ENCODE measurements at regions not wholly inside any gene's neighbourhood (a gene's known extent, or its start where the extent isn't known, plus 50 kb on each side); places are given as distances from the start of the nearest gene placed in this dataset.

GRCh38 chr2:15750433-15750814 is 158.8 kb downstream of the DDX1 start:
- Histone ChIP-seq H3K4me3 (no peak overlapping the region), H3K27me3 (no peaks in the 10 kb centered on the region), H3K36me3 (no peaks in the 10 kb centered on the region), H3K27ac (peak overlapping the region in 1 of 2 donors; percentile 10), H3K4me1 (no peaks in the 10 kb centered on the region), H3K9me3 (no peaks in the 10 kb centered on the region)
- TF ChIP-seq POLR2A (IDR thresholded peaks at IDR 0.05) (no peak), CTCF (IDR thresholded peaks at IDR 0.05) (no peak)
- no peak for DNase-seq
- intact Hi-C loops (cut with DNase I; ENCODE audit: low total_unique reads): no loop called here

GRCh38 chr2:15750822-15751329 is 159.2 kb downstream of the DDX1 start:
- Histone ChIP-seq H3K36me3 (no peaks in the 10 kb centered on the region), H3K4me3 (no peak overlapping the region), H3K9me3 (no peaks in the 10 kb centered on the region), H3K27ac (no peak overlapping the region), H3K27me3 (no peaks in the 10 kb centered on the region), H3K4me1 (no peaks in the 10 kb centered on the region)
- TF ChIP-seq POLR2A (IDR thresholded peaks at IDR 0.05) (no peak), CTCF (IDR thresholded peaks at IDR 0.05) (no peak)
- DNase-seq: no peak
- intact Hi-C loops (cut with DNase I; ENCODE audit: low total_unique reads): no loop called here

- intact Hi-C loops (cut with DNase I; ENCODE audit: low total_unique reads): no loop called here
- H3K27ac ChIP-seq: no peak overlapping the region
- TF ChIP-seq CTCF (IDR thresholded peaks at IDR 0.05) (no peak), POLR2A (IDR thresholded peaks at IDR 0.05) (no peak)
- H3K4me1 ChIP-seq: no peaks in the 10 kb centered on the region
- H3K4me3 ChIP-seq: no peak overlapping the region
- DNase-seq: no peak
- no peaks in the 10 kb centered on the region for H3K9me3 ChIP-seq
- no peaks in the 10 kb centered on the region for H3K36me3 ChIP-seq
- H3K27me3 ChIP-seq: no peaks in the 10 kb centered on the region
Observed at GRCh38 chr2:15751477-15751876, 159.8 kb downstream of the DDX1 start.

GRCh38 chr2:15752552-15753232 is 161.0 kb downstream of the DDX1 start:
- H3K36me3 ChIP-seq: no peaks in the 10 kb centered on the region
- H3K4me3 ChIP-seq: no peak overlapping the region
- H3K4me1 ChIP-seq: no peaks in the 10 kb centered on the region
- H3K27ac ChIP-seq: no peak overlapping the region
- TF ChIP-seq CTCF (IDR thresholded peaks at IDR 0.05) (no peak), POLR2A (IDR thresholded peaks at IDR 0.05) (no peak)
- H3K9me3 ChIP-seq: no peaks in the 10 kb centered on the region
- no peaks in the 10 kb centered on the region for H3K27me3 ChIP-seq
- no peak for DNase-seq
- intact Hi-C loops (cut with DNase I; ENCODE audit: low total_unique reads): no loop called here

GRCh38 chr2:15753233-15753798 is 161.6 kb downstream of the DDX1 start:
- Histone ChIP-seq H3K9me3 (no peaks in the 10 kb centered on the region), H3K4me3 (no peak overlapping the region), H3K4me1 (no peaks in the 10 kb centered on the region), H3K27me3 (no peaks in the 10 kb centered on the region), H3K36me3 (no peaks in the 10 kb centered on the region), H3K27ac (no peak overlapping the region)
- intact Hi-C loops (cut with DNase I; ENCODE audit: low total_unique reads): no loop called here
- TF ChIP-seq CTCF (IDR thresholded peaks at IDR 0.05) (no peak), POLR2A (IDR thresholded peaks at IDR 0.05) (no peak)
- DNase-seq: no peak

Measured in uterus (tissue), 3 donors.